LNCaP clone FGC (cell line): ENCODE measurements at regions not wholly inside any gene's neighbourhood (a gene's known extent, or its start where the extent isn't known, plus 50 kb on each side); places are given as distances from the start of the nearest gene placed in this dataset.
"Not testable (repeated sequence)": the region's sequence is repeated elsewhere in the genome, so short reads cannot be mapped to it uniquely, and the experiment has no call there.

Source experiments
- DNase-seq: peaks from one replicate; pipeline ENCODE4 v3.0.0-alpha.2; 2011; ENCODE audit warnings: low read depth
- H3K4me3 ChIP-seq: 2 replicates; pipeline ENCODE4 v1.5.1; 2011; ENCODE audit warnings: mild to moderate bottlenecking, low read depth, low read length, control low read depth
- CTCF ChIP-seq: IDR thresholded peaks from 2 replicates; pipeline ENCODE4 v1.5.1; 2012; ENCODE audit warnings: mild to moderate bottlenecking; ENCODE audit not compliant: control insufficient read depth, insufficient read depth; ENCODE audit errors: extremely low read depth

GRCh38 chr7:153543232-153543631 lies 509.0 kb upstream of the DPP6 start:
- H3K4me3 ChIP-seq = no peak overlapping the region
- TF ChIP-seq CTCF = no peak
- no peak for DNase-seq

- no peak overlapping the region for H3K4me3 ChIP-seq
- no peak for DNase-seq
- no peak for TF ChIP-seq CTCF
Measured at GRCh38 chr7:153550173-153550572, 502.0 kb upstream of the DPP6 start.

- no peak for DNase-seq
- no peak for TF ChIP-seq CTCF
Measured at GRCh38 chr7:153564391-153564790, 487.8 kb upstream of the DPP6 start.

GRCh38 chr7:153566324-153566723 lies 485.9 kb upstream of the DPP6 start:
- DNase-seq = no peak
- no peak for TF ChIP-seq CTCF

More at GRCh38 chr7:153564391-153564790, 487.8 kb upstream of the DPP6 start:
- no peak overlapping the region for H3K4me3 ChIP-seq

GRCh38 chr7:153567426-153567825 lies 484.8 kb upstream of the DPP6 start:
- no peak for DNase-seq
- H3K4me3 ChIP-seq = no peak overlapping the region
- no peak for TF ChIP-seq CTCF

More at GRCh38 chr7:153566324-153566723, 485.9 kb upstream of the DPP6 start:
- H3K4me3 ChIP-seq = no peak overlapping the region

- not testable (repeated sequence) for DNase-seq, H3K4me3 ChIP-seq
Measured at GRCh38 chr7:153569520-153569919, 482.7 kb upstream of the DPP6 start.

GRCh38 chr7:153576096-153576495 lies 476.1 kb upstream of the DPP6 start:
- H3K4me3 ChIP-seq = no peak overlapping the region
- no peak for DNase-seq
- TF ChIP-seq CTCF = no peak

GRCh38 chr7:153581419-153581818 lies 470.8 kb upstream of the DPP6 start:
- no peak overlapping the region for H3K4me3 ChIP-seq
- no peak for DNase-seq
- TF ChIP-seq CTCF = no peak
